H1 (cell line): ENCODE measurements at regions not wholly inside any gene's neighbourhood (a gene's known extent, or its start where the extent isn't known, plus 50 kb on each side); places are given as distances from the start of the nearest gene placed in this dataset.

ENCODE experiments used
- CTCF ChIA-PET: fragments of 300-600 bp; sonication (Branson Sonifier 250); formaldehyde crosslinking; loops from one replicate; lab custom pipeline; 2021; ENCODE audit not compliant: partially characterized antibody; lab: Charles Lee
- POLR2A ChIA-PET: fragments of 300-600 bp; sonication (Branson Sonifier 250); formaldehyde crosslinking; loops from one replicate; lab custom pipeline; 2021; ENCODE audit warnings: inconsistent platforms; ENCODE audit not compliant: partially characterized antibody; lab: Charles Lee
- DNase-seq, 2 experiments: peaks; one replicate each; pipeline versions ENCODE4 v3.0.0 to v3.0.0-alpha.2; 2010 to 2022; ENCODE audit warnings: low spot score in 2 of 2, low read depth in 1 of 2, mixed read lengths in 1 of 2
- FAIRE-seq: peaks from 2 replicates; lab custom pipeline; 2011; peaks lifted over from hg19 to GRCh38; lab: Jason Lieb, UNC
- H2AFZ ChIP-seq: 2 replicates; pipeline ENCODE4 v1.8.1; 2012; ENCODE audit warnings: low read length, inconsistent platforms
- H2AK5ac ChIP-seq: 2 replicates; pipeline ENCODE4 v1.6.1; 2013; ENCODE audit warnings: low read depth, low read length
- H2BK120ac ChIP-seq: replicated peaks from 2 replicates; pipeline ENCODE3; 2013; ENCODE audit warnings: low read depth, low read length, inconsistent platforms
- H2BK12ac ChIP-seq: 2 replicates; pipeline ENCODE4 v1.6.1; 2013; ENCODE audit warnings: low read depth, low read length
- H2BK15ac ChIP-seq: 2 replicates; pipeline ENCODE4 v1.6.1; 2013; ENCODE audit warnings: low read length
- H2BK20ac ChIP-seq: 2 replicates; pipeline ENCODE4 v1.6.1; 2013; ENCODE audit warnings: low read length
- H2BK5ac ChIP-seq: 2 replicates; pipeline ENCODE4 v1.6.1; 2013; ENCODE audit warnings: low read depth, low read length
- H3K14ac ChIP-seq: 2 replicates; pipeline ENCODE4 v1.6.1; 2013; ENCODE audit warnings: inconsistent platforms; ENCODE audit not compliant: insufficient read length
- H3K18ac ChIP-seq: 2 replicates; pipeline ENCODE4 v1.6.1; 2013; ENCODE audit warnings: low read length; ENCODE audit errors: extremely low read depth
- H3K23ac ChIP-seq: 2 replicates; pipeline ENCODE4 v1.6.1; 2013; ENCODE audit warnings: inconsistent platforms; ENCODE audit not compliant: insufficient read length
- H3K23me2 ChIP-seq: 2 replicates; pipeline ENCODE4 v1.6.1; 2013; ENCODE audit warnings: low read depth, low read length
- H3K27ac ChIP-seq: 2 replicates; pipeline ENCODE4 v1.6.1; 2011; ENCODE audit warnings: low read depth, low read length, inconsistent platforms
- H3K27me3 ChIP-seq, 4 experiments: replicated peaks in 1 of 4; 1 replicate in 1 of 4; 2 replicates in 3 of 4; pipeline versions ENCODE4 v1.6.1 to v1.8.1; 2011 to 2013; ENCODE audit warnings: low read length in 3 of 4, mild to moderate bottlenecking in 3 of 4, inconsistent platforms in 2 of 4, mixed read lengths in 2 of 4, moderate library complexity in 1 of 4; ENCODE audit not compliant: control insufficient read depth in 3 of 4, insufficient read depth in 3 of 4; ENCODE audit errors: extremely low read depth in 1 of 4
- H3K36me3 ChIP-seq, 4 experiments: 2 replicates each; pipeline versions ENCODE4 v1.6.1 to v1.8.1; 2011 to 2013; ENCODE audit warnings: mild to moderate bottlenecking in 4 of 4, low read length in 3 of 4, moderate library complexity in 2 of 4, control low read depth in 1 of 4, inconsistent platforms in 1 of 4; ENCODE audit not compliant: insufficient read depth in 4 of 4, control insufficient read depth in 2 of 4
- H3K4ac ChIP-seq: replicated peaks from 2 replicates; pipeline ENCODE3; 2013; ENCODE audit warnings: low read length, low read depth, mixed read lengths, inconsistent platforms; ENCODE audit not compliant: insufficient read length
- H3K4me1 ChIP-seq, 4 experiments: replicated peaks in 1 of 4; 1 replicate in 1 of 4; 2 replicates in 3 of 4; pipeline versions ENCODE4 v1.6.1 to v1.8.1; 2011 to 2013; ENCODE audit warnings: low read length in 3 of 4, inconsistent platforms in 2 of 4, mixed read lengths in 1 of 4; ENCODE audit not compliant: insufficient read depth in 4 of 4, control insufficient read depth in 3 of 4
- H3K4me2 ChIP-seq, 2 experiments: 2 replicates each; pipeline versions ENCODE4 v1.6.1 to v1.8.1; 2011 to 2013; ENCODE audit warnings: low read depth in 2 of 2, low read length in 2 of 2, control low read depth in 1 of 2, inconsistent platforms in 1 of 2, mild to moderate bottlenecking in 1 of 2; ENCODE audit not compliant: insufficient read depth in 1 of 2
- H3K4me3 ChIP-seq, 4 experiments: fragments of 200-600, 300-600 bp in 1 of 4; sonication (generic), shearing (Covaris generic), sonication (Bioruptor Twin) in 1 of 4; 2 replicates each; pipeline versions ENCODE4 v1.5.1 to v1.8.1; 2011 to 2016; ENCODE audit warnings: low read length in 4 of 4, low read depth in 3 of 4, control low read depth in 2 of 4, inconsistent platforms in 2 of 4, mild to moderate bottlenecking in 2 of 4, mixed read lengths in 1 of 4, moderate library complexity in 1 of 4; ENCODE audit not compliant: insufficient read depth in 2 of 4; ENCODE audit errors: extremely low read depth in 1 of 4
- H3K56ac ChIP-seq: replicated peaks from 2 replicates; pipeline ENCODE3; 2013; ENCODE audit warnings: low read depth, mild to moderate bottlenecking, mixed read lengths, low read length, inconsistent platforms; ENCODE audit not compliant: insufficient read length
- H3K79me1 ChIP-seq: 2 replicates; pipeline ENCODE4 v1.6.1; 2013; ENCODE audit warnings: low read depth, low read length, control low read depth
- H3K79me2 ChIP-seq, 2 experiments: 2 replicates each; pipeline versions ENCODE4 v1.6.1 to v1.8.1; 2012 to 2013; ENCODE audit warnings: low read length in 2 of 2, mild to moderate bottlenecking in 2 of 2, inconsistent platforms in 1 of 2; ENCODE audit not compliant: insufficient read depth in 2 of 2, control insufficient read depth in 1 of 2
- H3K9ac ChIP-seq, 4 experiments: replicated peaks in 1 of 4; 1 replicate in 1 of 4; 2 replicates in 3 of 4; pipeline versions ENCODE4 v1.6.1 to v1.8.1; 2011 to 2013; ENCODE audit warnings: low read depth in 3 of 4, low read length in 3 of 4, control low read depth in 2 of 4, mild to moderate bottlenecking in 2 of 4, moderate library complexity in 2 of 4, inconsistent platforms in 1 of 4; ENCODE audit errors: extremely low read depth in 1 of 4
- H3K9me3 ChIP-seq, 2 experiments: 2 replicates each; pipeline versions ENCODE4 v1.6.1 to v1.8.1; 2012 to 2013; ENCODE audit warnings: mild to moderate bottlenecking in 2 of 2, moderate library complexity in 2 of 2, control low read depth in 1 of 2, inconsistent platforms in 1 of 2, low read depth in 1 of 2, low read length in 1 of 2, mixed read lengths in 1 of 2; ENCODE audit not compliant: insufficient read depth in 2 of 2
- H4K20me1 ChIP-seq, 2 experiments: replicated peaks in 1 of 2; 2 replicates each; pipeline versions ENCODE3 to v1.8.1; 2011 to 2013; ENCODE audit warnings: inconsistent platforms in 2 of 2, low read length in 2 of 2, mild to moderate bottlenecking in 1 of 2; ENCODE audit not compliant: insufficient read depth in 2 of 2, control insufficient read depth in 1 of 2
- H4K5ac ChIP-seq: 2 replicates; pipeline ENCODE4 v1.6.1; 2013; ENCODE audit warnings: low read length, low read depth, mixed read lengths, inconsistent platforms; ENCODE audit not compliant: insufficient read length
- H4K8ac ChIP-seq: 2 replicates; pipeline ENCODE4 v1.8.0; 2013; ENCODE audit warnings: mild to moderate bottlenecking, moderate library complexity, low read length, inconsistent platforms; ENCODE audit not compliant: insufficient read depth; ENCODE audit errors: extremely low read depth
- H4K91ac ChIP-seq: replicated peaks from 2 replicates; pipeline ENCODE3; 2013; ENCODE audit warnings: low read length, mixed read lengths, inconsistent platforms; ENCODE audit not compliant: insufficient read length
- EP300 ChIP-seq, 2 experiments: IDR thresholded peaks; 1 replicate in 1 of 2; 2 replicates in 1 of 2; pipeline ENCODE4 v1.6.1; 2011 to 2012; ENCODE audit warnings: low read depth in 2 of 2, low read length in 2 of 2, mild to moderate bottlenecking in 2 of 2, borderline replicate concordance in 1 of 2, inconsistent platforms in 1 of 2, moderate library complexity in 1 of 2
- NANOG ChIP-seq: IDR thresholded peaks from 2 replicates; pipeline ENCODE4 v1.6.1; 2011; ENCODE audit warnings: low read length, low read depth, mild to moderate bottlenecking, inconsistent platforms; ENCODE audit not compliant: insufficient read depth, poor library complexity, severe bottlenecking
- WGBS, 2 experiments: shearing (Covaris generic) in 1 of 2; methylation state at CpG; one replicate each; pipeline versions ENCODE4 v1.1.6 to v1.1.7; 2013 to 2015; ENCODE audit warnings: low lambda C conversion rate in 2 of 2, mixed read lengths in 2 of 2, inconsistent platforms in 1 of 2, low coverage in 1 of 2, missing lambda C conversion rate in 1 of 2; ENCODE audit not compliant: insufficient replicate concordance in 2 of 2, insufficient coverage in 1 of 2, insufficient read length in 1 of 2; ENCODE audit errors: extremely low coverage in 1 of 2, missing lambda C conversion rate in 1 of 2; 5-methylcytosine and 5-hydroxymethylcytosine counted together

- CTCF ChIA-PET: interaction anchor here (0.9 to 1.2 kb wide), 2 partner anchors 10 to 191 kb away, joined by 3 read pairs; no protein-coding TSS in a partner anchor
- H3K4ac ChIP-seq: no peak overlapping the region
- WGBS, 2 experiments: 77% methylated on average over 3 of the region's 3 CpGs; no CpG with 5 or more reads in 1 of the 2 experiments
- H3K23me2 ChIP-seq: peaks cover 6% of the 10 kb centered on the region; the same call in 1 of the 2 replicates
- H4K20me1 ChIP-seq: no peaks in the 10 kb centered on the region
- H3K79me1 ChIP-seq: no peaks in the 10 kb centered on the region
- H3K23ac ChIP-seq: no peak overlapping the region
- no peak overlapping the region for H2AK5ac ChIP-seq
- no peaks in the 10 kb centered on the region for H3K36me3 ChIP-seq
- no peak overlapping the region for H3K18ac ChIP-seq
- H2BK120ac ChIP-seq: no peak overlapping the region
- no peak overlapping the region for H4K91ac ChIP-seq
- no peak overlapping the region for H2BK15ac ChIP-seq
- no peak overlapping the region for H3K4me2 ChIP-seq
- no peaks in the 10 kb centered on the region; a peak in 1 of 7 replicates for H3K4me1 ChIP-seq
- POLR2A ChIA-PET: no interaction called here
- H2AFZ ChIP-seq: no peak overlapping the region
- H3K9ac ChIP-seq: no peak overlapping the region
- H4K8ac ChIP-seq: no peak overlapping the region
- H2BK20ac ChIP-seq: no peak overlapping the region
- H3K9me3 ChIP-seq: peaks cover 13 to 15% of the 10 kb centered on the region in 2 experiments
- TF ChIP-seq NANOG: peak; percentile 64
- TF ChIP-seq EP300 (IDR thresholded peaks at IDR 0.05; ENCODE audit: borderline replicate concordance in 1 of 2, low read depth in 2 of 2, low read length in 2 of 2): no peak
- H4K5ac ChIP-seq: no peak overlapping the region
- H3K79me2 ChIP-seq: no peaks in the 10 kb centered on the region
- H2BK5ac ChIP-seq: no peak overlapping the region
- peaks cover 1 to 17% (median 4%) of the 10 kb centered on the region in 4 experiments; a peak in 5 of 7 replicates for H3K27me3 ChIP-seq
- H3K14ac ChIP-seq: no peak overlapping the region
- no peak overlapping the region for H3K4me3 ChIP-seq
- no peak overlapping the region for H3K56ac ChIP-seq
- H2BK12ac ChIP-seq: no peak overlapping the region
- FAIRE-seq (no peak), DNase-seq (no peak)
- H3K27ac ChIP-seq: no peak overlapping the region
Observed at GRCh38 chr22:47659467-47660223, 897.2 kb downstream of the TBC1D22A start.
